Anterior cingulate cortex (tissue), 58 donors: ENCODE measurements at regions not wholly inside any gene's neighbourhood (a gene's known extent, or its start where the extent isn't known, plus 50 kb on each side); places are given as distances from the start of the nearest gene placed in this dataset.
"Not testable (repeated sequence)": the region's sequence is repeated elsewhere in the genome, so short reads cannot be mapped to it uniquely, and the experiment has no call there.

Experiments
- DNase-seq, 58 donors: peaks; one replicate each; lab custom pipeline; 2025; lab: John Stamatoyannopoulos, UW

DNA sequence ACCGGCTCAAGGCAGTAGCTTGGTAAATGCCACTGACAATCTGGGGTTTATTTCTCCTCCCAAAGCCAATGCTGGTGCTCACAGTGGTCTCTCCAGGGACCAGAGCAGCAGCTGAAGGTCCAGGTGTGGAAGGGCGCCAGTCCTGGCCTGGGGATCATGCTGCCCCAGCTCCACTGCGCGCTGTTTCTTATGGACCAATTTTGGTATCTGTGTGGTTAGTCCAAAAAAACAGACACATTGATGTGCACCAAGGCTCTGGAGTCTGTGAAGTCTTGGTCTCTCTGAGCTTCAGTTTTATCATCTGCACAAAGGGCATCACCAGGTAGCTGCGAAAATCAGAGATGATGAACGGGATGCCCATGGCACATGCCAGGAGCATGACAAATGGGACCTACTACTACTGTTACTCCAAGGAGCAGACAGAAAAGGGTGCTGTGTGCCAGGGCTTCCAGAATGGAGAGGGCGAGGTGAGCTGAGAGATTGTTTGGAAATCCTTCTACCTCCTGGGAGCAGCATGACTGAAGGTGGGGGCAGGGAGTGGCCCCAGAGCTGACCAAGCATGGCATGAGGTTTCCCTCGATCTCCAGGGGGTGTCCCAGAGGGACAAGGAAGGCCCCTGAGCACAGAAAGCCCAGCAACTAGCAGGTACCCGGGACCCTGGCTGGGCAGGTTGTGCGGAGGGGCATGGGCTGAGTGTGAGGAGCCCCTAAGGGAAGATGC, 134.3 kb upstream of the PRR20G start:
- peak in 1 of 58 donors; percentile 32 for DNase-seq

DNA sequence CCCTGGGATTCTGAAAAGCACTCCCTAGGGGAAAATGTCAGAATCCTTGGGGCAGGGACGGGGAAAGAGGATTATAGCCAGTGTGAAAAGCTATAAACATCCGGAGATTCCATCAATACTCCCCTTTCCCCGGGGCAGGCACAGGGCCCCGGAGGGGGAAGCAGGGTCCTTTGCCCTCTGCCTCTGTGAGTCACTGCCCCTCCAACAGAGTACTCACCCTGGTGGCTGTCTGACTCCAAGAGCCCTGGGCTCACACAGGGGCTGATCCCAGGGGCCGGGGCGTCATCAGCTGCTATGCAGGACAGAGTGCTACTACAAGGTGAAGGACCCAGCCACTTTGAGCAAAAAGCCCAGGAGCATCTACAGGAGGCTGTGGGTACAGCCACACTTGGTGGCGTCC, 133.0 kb upstream of the PRR20G start:
- no peak for DNase-seq

DNA sequence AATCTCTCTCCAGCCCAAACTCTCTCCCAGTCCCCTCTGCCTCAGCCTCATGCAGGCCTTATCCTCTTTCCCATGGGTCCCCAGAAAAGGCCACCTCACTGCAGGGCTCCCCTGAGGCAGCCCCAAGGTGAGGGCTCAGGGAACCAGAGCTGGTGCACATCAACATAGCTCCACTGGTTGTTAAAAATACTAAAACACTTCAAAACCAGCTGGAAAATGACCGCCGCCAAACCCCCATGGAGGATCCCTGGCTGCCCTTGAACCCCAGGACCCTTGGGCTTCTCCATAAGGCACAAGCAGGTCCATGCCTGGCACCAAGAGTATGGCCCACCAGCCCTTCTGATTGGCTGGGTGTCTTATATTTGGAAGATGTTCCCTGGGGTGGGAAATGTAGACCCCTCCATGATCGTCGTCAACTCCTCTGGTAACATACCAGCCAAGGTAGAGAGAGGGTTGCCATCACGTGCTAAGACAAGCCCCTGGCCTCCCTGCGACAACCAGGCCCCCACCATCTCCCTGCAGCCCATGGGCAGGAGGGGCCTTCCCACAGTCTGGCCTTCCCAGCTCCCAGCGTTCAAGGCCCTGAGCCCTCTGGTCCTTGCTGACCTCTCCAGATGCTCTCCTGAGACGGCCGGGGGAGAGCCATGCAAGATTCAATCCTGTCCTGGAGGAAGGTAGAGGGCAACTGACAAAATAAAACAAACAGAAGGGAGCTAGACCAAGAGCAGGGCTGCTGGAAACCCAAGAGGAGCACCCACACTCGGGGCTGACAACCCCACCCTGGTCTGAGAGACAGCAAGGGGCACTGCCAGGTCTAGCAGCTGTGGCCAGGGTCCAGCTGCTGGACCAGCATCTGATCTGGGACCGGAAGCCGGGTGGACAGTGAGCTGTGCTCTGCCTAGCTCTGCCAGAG, 132.1 kb upstream of the PRR20G start:
- no peak for DNase-seq

DNA sequence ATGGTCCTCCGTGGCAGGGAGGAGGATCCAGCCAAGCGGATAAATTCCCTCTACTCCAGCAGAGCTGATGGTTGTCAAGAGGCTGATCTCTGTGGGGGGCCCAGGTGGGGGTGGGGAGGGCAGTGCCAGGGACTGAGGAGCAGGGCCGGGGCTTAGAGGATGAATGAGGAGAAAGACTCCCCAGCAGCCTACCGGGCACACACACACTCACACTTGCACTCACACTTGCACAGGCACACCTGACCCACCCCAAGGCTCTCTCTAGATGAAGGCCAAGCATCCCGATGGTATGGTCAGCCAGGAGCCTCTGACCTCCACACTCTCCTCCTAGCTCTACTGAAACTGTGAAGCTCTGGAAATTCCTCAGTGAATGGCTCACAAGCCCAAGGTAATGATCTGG, 131.3 kb upstream of the PRR20G start:
- no peak for DNase-seq

DNA sequence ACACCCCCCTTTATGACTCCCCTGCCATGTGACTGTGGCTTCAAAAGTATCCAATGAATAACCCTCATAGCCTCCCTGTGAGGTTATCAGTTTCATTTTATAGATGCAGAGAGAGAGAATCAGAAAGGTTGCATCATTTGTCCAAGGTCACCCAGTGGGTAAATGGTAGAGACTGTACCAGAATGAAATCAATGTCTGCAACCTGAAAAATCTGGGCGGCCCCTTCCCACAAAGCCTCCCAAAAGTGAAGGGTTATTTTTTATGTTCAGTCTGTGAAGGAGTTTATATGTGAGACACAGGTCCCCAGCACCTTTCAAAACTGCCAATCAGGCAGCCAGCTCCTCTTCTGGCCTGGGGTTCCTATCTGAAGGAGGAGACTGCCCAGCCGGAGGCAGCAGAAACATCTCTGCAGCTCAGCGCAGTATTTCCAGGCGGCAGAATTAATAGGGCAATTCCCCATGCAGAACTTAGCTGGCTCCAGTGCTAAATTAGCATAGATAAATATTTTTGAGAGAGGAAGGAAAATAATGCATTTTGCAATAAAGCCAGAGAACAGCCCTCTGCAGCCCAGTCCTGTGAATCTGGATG, 130.8 kb upstream of the PRR20G start:
- DNase-seq: no peak

DNA sequence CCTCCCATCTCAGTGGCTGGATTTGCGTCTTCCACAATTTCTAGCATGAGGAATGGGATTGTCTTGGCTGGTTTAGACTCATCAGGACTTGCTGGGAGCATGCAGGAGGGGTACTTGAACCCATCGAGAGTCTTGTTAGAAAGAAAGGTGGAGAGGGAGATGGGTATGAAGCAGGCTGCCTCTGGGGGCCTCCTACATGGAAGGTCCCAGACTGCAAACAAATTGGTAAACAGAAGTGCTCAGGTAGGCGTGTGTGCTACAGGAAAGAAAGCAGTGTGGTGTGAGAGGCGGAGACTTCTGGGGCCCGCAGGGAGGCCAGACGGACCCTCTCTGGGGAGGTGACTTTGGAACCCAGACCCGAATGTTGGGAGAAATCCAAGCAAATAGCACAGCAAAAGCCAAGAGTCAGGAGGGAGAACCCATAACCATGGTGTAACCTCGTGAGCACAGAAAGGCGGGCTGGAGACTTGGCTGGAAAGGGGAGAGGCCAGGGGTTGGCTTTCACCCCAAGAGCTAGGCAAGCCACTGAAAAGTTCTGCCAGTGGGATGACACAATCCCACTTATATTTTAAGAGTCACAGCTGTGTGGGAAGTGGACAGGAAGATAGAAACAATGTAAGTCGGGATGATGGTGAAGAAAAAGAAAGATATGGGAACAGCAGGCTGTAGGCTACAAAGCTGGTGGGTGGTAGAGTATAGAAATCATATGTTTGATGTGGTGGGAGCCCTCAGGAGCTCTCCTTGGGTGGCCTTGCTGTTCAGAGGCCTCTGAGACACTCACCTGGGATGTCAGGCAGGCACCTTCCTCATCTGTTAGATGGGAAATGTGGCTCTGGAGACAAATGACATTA, 130.1 kb upstream of the PRR20G start:
- peak in 1 of 58 donors; percentile 22 for DNase-seq

DNA sequence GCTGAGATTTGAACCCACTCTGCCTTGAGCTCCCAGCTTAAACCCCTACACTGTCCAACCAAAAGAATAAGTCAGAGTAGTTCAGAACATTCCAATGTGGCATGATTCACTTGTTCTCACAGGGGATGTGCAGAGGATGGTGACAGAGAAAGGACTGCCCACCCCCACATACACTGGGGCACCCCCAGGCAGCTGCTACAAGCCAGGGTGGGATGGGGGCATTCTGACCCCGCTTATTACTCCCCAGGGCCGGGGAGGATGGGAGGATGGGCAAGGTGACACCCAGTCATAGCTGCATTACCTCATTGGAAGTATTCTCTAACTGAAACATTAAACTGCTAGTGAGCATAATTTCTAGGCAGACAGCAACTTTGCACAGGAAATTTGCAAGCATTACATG, 126.0 kb upstream of the PRR20G start:
- DNase-seq: peak in 1 of 58 donors; percentile 30

DNA sequence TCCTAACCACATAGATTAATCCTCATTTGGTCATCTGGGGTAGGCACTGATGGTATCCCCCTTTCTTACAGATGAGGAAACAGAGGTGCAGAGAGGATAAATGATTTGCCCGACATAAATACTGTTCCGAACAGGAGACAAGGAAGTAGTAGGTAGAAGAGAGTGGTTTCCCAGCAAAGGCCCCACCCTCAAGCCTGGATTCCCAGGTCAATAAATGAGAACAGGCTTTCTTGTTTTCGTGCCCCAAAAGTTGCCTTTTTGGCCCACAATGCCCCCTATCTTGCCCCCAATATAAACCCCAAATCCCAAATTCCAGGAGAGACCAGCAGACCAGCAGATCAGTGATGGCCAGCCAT, 125.5 kb upstream of the PRR20G start:
- no peak for DNase-seq

DNA sequence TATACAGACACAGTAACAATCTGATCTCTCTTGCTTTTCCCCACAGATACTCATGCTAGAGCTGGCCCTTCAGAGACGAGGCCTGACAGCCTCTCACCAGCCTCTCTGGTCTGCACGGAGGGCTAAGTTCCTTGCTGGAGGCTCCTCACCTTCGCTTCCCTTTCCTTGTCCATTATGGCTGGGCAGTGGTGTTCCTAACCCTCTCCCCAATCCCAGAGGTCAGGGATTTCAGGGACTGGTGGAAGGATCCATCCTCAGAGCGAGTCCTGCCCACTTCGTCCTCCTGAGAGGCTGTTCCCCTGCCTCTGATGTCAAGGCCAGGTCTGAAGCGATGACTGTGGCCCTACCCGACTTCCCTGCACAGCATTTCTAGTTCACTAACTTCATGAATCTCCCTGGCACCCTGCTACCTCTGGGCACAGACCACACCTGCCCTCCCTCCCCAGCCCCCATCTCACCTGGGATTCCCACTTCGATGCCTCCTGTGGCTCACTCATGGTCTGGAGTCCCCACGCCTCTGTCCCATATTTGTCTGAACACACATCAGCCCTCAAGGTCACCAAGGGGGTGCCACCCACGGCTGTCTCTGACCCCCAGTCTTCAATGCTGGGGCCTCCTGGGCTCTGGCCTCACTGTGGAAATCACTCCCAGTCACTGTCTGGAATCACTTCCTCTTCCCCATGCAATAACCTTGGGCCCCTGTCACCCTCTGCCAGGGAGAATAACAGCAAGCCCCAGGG, 124.9 kb upstream of the PRR20G start:
- DNase-seq: no peak

DNA sequence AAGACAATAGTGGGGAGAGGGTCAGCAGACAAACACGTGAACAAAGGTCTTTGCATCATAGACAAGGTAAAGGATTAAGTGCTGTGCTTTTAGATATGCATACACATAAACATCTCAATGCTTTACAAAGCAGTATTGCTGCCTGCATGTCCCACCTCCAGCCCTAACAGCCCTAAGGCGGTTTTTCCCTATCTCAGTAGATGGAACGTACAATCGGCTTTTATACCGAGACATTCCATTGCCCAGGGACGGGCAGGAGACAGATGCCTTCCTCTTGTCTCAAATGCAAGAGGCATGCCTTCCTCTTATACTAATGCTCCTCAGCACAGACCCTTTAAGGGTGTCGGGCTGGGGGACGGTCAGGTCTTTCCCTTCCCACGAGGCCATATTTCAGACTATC, 124.0 kb upstream of the PRR20G start:
- DNase-seq: not testable (repeated sequence)

DNA sequence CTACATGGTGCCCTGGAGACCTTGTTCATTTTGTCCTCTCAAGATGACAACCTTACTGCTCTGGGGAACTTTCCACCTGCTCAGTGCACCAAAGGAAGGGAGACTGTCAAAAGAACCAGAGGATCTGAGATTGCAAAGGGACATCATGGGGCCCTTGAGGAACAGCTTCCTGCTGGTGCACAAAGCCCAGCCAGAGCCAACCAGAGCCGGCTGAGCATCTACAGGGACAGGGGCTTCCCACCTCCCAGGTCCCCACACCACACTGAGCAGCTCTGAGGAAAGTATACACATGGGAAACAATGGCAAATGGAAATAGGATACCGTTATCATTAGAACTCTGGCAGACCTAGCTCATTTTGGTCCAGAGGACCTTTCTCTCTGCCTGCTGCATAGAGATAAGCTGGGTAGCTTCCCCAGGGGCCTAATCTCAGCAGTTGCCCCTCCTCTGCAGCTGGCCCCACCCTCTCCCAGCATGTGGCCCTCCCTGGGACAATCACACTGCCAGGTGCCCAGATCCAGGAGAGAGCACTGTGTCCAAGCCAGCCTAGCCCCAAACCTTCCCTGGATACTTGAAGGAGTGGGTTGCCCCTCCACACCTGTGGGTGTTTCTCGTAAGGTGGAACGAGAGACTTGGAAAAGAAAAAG, 123.4 kb upstream of the PRR20G start:
- DNase-seq: no peak

DNA sequence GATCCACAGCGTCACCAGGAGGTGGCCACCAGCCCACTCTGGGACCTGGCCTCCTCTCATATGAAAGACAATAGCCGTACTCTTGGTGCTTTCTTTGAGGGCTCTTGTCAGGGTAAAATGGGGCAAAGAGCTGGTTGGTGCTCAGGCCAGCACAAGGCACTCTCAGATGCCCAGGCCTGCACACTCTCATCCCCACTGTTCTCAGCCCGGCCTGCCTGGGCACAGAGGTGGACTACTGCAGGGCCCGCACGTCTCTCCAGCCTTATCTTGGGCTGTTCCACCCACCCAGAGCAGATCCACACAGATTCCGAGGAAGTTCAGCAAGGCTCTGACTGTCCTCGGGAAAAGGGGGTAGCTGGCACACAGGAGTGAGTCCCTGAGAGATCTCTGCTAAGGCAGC, 122.8 kb upstream of the PRR20G start:
- DNase-seq: no peak

DNA sequence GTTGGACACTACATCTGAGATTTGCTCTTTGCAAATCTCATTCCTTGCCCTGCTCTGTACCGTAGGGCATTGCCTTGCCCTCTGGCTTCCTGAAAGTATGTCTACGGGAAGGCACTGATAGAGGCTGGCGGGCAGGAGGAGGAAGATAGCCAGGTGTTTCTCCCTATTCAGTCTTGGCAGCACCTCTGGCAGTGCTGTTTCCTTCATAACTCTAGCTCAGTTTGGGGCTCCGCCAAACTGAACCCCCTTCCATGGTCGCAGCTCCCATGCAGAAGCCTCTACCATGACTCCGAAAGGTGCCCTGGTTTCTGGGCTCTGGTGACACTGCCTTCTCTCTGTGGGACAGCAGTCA, 122.3 kb upstream of the PRR20G start:
- no peak for DNase-seq

DNA sequence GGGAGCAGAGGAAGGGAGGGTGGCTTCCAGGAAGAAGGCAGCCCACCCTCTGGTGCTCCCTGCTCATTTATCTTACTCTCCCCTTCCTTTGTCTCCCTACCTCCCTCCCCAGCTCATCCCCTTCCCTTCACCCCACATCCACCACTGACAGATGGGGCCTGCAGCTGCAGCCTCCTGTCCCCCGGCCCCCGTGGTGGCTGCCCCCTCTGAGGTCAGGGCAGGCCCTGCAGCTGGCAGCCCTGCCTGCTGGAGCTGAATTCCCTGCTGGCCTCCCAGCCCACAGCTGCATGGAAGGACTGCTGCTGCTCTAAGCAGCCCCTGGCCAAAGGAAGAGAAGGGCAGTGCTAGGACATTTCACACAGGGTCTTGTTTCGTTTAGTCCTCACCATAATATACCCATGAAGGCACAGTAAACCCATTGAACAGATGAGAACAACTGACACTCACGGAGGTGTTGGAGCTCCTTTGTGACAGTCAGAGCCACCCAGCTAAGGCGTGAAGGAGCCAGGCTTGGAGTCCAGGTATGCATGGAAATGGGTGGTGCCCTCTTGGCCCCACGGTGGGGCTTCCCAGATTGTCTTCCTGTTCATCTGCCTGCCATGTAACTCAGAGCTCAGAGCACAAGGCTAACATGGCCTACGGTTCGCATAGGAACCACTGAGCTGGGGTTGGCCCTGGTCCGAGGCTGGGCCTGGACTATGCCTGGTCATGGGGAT, 121.7 kb upstream of the PRR20G start:
- no peak for DNase-seq

DNA sequence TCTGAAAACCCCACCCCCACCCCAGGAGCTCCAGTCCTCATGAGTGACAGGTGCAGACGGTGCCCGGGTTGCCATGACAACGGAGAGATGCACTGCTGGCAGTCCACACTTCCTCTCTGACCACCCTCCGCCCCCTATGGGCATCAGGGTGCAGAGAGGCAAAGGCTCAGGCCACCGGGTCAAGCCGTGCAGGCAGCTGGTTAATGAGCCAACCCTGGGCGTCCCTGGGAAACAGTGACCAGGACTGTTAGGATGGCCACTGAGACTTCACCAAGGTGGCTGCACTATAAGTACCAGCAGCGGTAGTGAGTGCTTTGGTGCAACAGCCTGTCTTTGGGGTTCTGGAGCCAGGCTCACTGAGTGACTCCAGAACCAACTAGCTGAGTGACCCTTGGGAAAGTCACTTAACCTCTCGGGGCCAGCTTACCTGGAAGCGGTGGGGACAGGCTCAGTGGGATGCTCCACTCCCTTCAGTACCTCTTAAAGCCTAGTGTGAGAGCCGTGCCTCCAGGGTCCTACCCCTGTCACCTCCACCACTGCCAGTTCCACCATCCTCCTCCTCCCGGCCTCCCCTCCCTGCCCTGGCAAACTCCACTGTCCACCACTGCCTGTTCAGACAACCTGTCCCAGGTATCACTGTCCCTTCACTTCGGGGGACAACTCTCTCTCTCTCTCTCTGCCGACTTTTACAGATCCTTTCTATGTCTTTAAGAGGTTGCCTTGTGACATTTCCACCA, 121.0 kb upstream of the PRR20G start:
- DNase-seq: no peak

DNA sequence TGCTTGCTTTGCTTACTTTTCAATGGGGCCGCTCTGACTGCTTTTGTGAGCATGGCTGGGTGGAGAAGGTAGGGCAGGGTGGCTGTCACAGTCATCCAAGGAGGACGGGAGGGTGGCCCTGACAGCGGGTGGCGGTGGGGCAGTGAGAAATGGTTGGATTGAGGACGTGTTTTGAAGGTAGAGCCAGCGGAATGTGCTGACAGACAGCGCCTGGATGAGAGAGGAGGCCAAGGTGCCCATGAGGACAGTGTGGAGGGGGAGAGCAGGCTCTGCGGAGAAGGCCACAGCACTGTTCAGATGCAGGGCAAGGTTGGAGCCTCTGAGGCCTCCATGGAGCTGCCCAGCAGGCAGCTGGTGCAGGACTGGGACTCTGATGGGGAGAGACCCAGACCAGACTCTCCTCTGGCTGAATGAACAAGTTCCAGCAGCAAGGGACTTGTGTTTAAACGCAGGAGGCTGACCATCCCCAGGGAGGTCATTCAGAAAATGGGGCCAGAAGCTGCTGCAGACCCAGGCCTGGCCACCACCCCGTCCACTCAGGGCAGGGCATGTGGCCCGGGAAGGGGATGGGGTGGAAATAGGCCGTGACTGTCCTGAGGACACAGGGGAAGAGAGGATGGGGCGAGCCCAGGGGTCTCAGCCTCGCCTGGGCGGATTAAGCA, 120.3 kb upstream of the PRR20G start:
- DNase-seq: no peak
